NCI-H2196 (cell line): ENCODE measurements at regions not wholly inside any gene's neighbourhood (a gene's known extent, or its start where the extent isn't known, plus 50 kb on each side); places are given as distances from the start of the nearest gene placed in this dataset.
"Not testable (repeated sequence)": the region's sequence is repeated elsewhere in the genome, so short reads cannot be mapped to it uniquely, and the experiment has no call there.

Source experiments
- DNase-seq: peaks from one replicate; lab custom pipeline; 2025; ENCODE audit not compliant: unreplicated experiment; lab: John Stamatoyannopoulos, UW

- DNase-seq: no peak
Observed at GRCh38 chr1:29691499-29691898, 455.2 kb downstream of the PTPRU start.

GRCh38 chr1:29690156-29690555, 453.8 kb downstream of the PTPRU start:
- DNase-seq: no peak

GRCh38 chr1:29689372-29690030, 453.2 kb downstream of the PTPRU start:
- peak; percentile 33 for DNase-seq

- no peak for DNase-seq
Observed at GRCh38 chr1:29688471-29689365, 452.4 kb downstream of the PTPRU start.

- no peak for DNase-seq
Observed at GRCh38 chr1:29687601-29688244, 451.4 kb downstream of the PTPRU start.

- DNase-seq: no peak
Observed at GRCh38 chr1:29687166-29687565, 450.8 kb downstream of the PTPRU start.

- DNase-seq: no peak
Observed at GRCh38 chr1:29686012-29686930, 449.9 kb downstream of the PTPRU start.

- no peak for DNase-seq
Observed at GRCh38 chr1:29685387-29685786, 449.1 kb downstream of the PTPRU start.

- DNase-seq: no peak
Observed at GRCh38 chr1:29684141-29684540, 447.8 kb downstream of the PTPRU start.

GRCh38 chr1:29683472-29683871, 447.1 kb downstream of the PTPRU start:
- no peak for DNase-seq

- peak; percentile 81 for DNase-seq
Observed at GRCh38 chr1:29682919-29683295, 446.6 kb downstream of the PTPRU start.

GRCh38 chr1:29682171-29682918, 446.0 kb downstream of the PTPRU start:
- DNase-seq: peak; percentile 51

GRCh38 chr1:29681416-29681815, 445.1 kb downstream of the PTPRU start:
- not testable (repeated sequence) for DNase-seq

GRCh38 chr1:29679828-29680558, 443.7 kb downstream of the PTPRU start:
- DNase-seq: no peak

- no peak for DNase-seq
Observed at GRCh38 chr1:29679316-29679715, 443.0 kb downstream of the PTPRU start.

- no peak for DNase-seq
Observed at GRCh38 chr1:29677028-29678024, 441.0 kb downstream of the PTPRU start.

GRCh38 chr1:29676496-29676895, 440.2 kb downstream of the PTPRU start:
- no peak for DNase-seq
